ENCODE measurements at regions not wholly inside any gene's neighbourhood (a gene's known extent, or its start where the extent isn't known, plus 50 kb on each side); places are given as distances from the start of the nearest gene placed in this dataset.
A peak's percentile ranks its signal among the peaks of the same experiment; 100 is the strongest.
"Not testable (repeated sequence)": the region's sequence is repeated elsewhere in the genome, so short reads cannot be mapped to it uniquely, and the experiment has no call there.

GRCh38 chrX:786441-786881, 155.9 kb downstream of the SHOX start:
- DNase-seq = no peak

GRCh38 chrX:784829-785228, 154.2 kb downstream of the SHOX start:
- DNase-seq = no peak

- DNase-seq = peak; percentile 12
Observed at GRCh38 chrX:781224-782204, 150.9 kb downstream of the SHOX start.

- DNase-seq = no peak
Observed at GRCh38 chrX:776529-777230, 146.1 kb downstream of the SHOX start.

GRCh38 chrX:776061-776460, 145.5 kb downstream of the SHOX start:
- no peak for DNase-seq

GRCh38 chrX:774536-774935, 143.9 kb downstream of the SHOX start:
- no peak for DNase-seq

GRCh38 chrX:773292-774025, 142.9 kb downstream of the SHOX start:
- DNase-seq = no peak

GRCh38 chrX:771536-771935, 140.9 kb downstream of the SHOX start:
- no peak for DNase-seq

GRCh38 chrX:769796-770195, 139.2 kb downstream of the SHOX start:
- no peak for DNase-seq

- DNase-seq = no peak
Observed at GRCh38 chrX:768596-768995, 138.0 kb downstream of the SHOX start.

GRCh38 chrX:758917-759316, 128.3 kb downstream of the SHOX start:
- no peak for DNase-seq

- DNase-seq = no peak
Observed at GRCh38 chrX:750812-751211, 120.2 kb downstream of the SHOX start.

- DNase-seq = no peak
Observed at GRCh38 chrX:750263-750662, 119.7 kb downstream of the SHOX start.

GRCh38 chrX:747176-747575, 116.6 kb downstream of the SHOX start:
- no peak for DNase-seq

GRCh38 chrX:739611-740010, 109.0 kb downstream of the SHOX start:
- no peak for DNase-seq

GRCh38 chrX:737021-737420, 106.4 kb downstream of the SHOX start:
- DNase-seq = not testable (repeated sequence)

GRCh38 chrX:734362-734761, 103.8 kb downstream of the SHOX start:
- DNase-seq = no peak

- no peak for DNase-seq
Observed at GRCh38 chrX:733961-734360, 103.4 kb downstream of the SHOX start.

- DNase-seq = no peak
Observed at GRCh38 chrX:729583-730409, 99.2 kb downstream of the SHOX start.

- DNase-seq = not testable (repeated sequence)
Observed at GRCh38 chrX:729101-729500, 98.5 kb downstream of the SHOX start.

GRCh38 chrX:728639-729038, 98.0 kb downstream of the SHOX start:
- not testable (repeated sequence) for DNase-seq
